ENCODE measurements at regions not wholly inside any gene's neighbourhood (a gene's known extent, or its start where the extent isn't known, plus 50 kb on each side); places are given as distances from the start of the nearest gene placed in this dataset.
A peak's percentile ranks its signal among the peaks of the same experiment; 100 is the strongest.

- peak; percentile 44 to 60 for TF ChIP-seq CTCF (conservative IDR thresholded peaks at IDR 0.05; ENCODE audit: low read depth in 2 of 2)
- TF ChIP-seq POLR2AphosphoS5 (IDR thresholded peaks at IDR 0.05; ENCODE audit: low read depth): no peak
- no peak for TF ChIP-seq EZH2phosphoT487 (IDR thresholded peaks at IDR 0.05; ENCODE audit: unreplicated experiment)
- TF ChIP-seq REST (IDR thresholded peaks at IDR 0.05; ENCODE audit: unreplicated experiment): no peak
- no peak for TF ChIP-seq EZH2 (IDR thresholded peaks at IDR 0.05; ENCODE audit: low read depth, unreplicated experiment)
- no peak for TF ChIP-seq JUNB (IDR thresholded peaks at IDR 0.05; ENCODE audit: unreplicated experiment)
- no peak for TF ChIP-seq STAT1 (IDR thresholded peaks at IDR 0.05; ENCODE audit: unreplicated experiment)
- TF ChIP-seq ZNF114 (CRISPR knock-in tag; IDR thresholded peaks at IDR 0.05): no peak
- TF ChIP-seq ZNF331 (CRISPR knock-in tag; IDR thresholded peaks at IDR 0.05; ENCODE audit: low read depth): no peak
- TF ChIP-seq CREB1 (CRISPR knock-in tag; IDR thresholded peaks at IDR 0.05; ENCODE audit: low read depth): no peak
- TF ChIP-seq ETS1 (IDR thresholded peaks at IDR 0.05): no peak
- TF ChIP-seq NANOG (IDR thresholded peaks at IDR 0.05; ENCODE audit: borderline replicate concordance): no peak
Measured at GRCh38 chr1:187476671-187477070, 647.9 kb downstream of the PLA2G4A start.

Data from GM23338 (cell line).